22Rv1 (cell line): ENCODE measurements at regions not wholly inside any gene's neighbourhood (a gene's known extent, or its start where the extent isn't known, plus 50 kb on each side); places are given as distances from the start of the nearest gene placed in this dataset.
"Not testable (repeated sequence)": the region's sequence is repeated elsewhere in the genome, so short reads cannot be mapped to it uniquely, and the experiment has no call there.

Experiments
- H3K27ac ChIP-seq: fragments of 450-650 bp; 2 replicates; pipeline ENCODE4 v1.5.1; 2017
- CTCF ChIP-seq: fragments of 450-650 bp; IDR thresholded peaks from 2 replicates; pipeline ENCODE4 v1.5.1; 2017; ENCODE audit warnings: mild to moderate bottlenecking
- ZFX ChIP-seq: fragments of 450-650 bp; IDR thresholded peaks from 2 replicates; pipeline ENCODE4 v1.6.1; 2017; ENCODE audit warnings: antibody characterized with exemption, borderline replicate concordance

GRCh38 chr3:43236008-43236407 lies 50.3 kb upstream of the SNRK start:
- no peak overlapping the region for H3K27ac ChIP-seq
- TF ChIP-seq ZFX: no peak
- TF ChIP-seq CTCF: no peak

DNA sequence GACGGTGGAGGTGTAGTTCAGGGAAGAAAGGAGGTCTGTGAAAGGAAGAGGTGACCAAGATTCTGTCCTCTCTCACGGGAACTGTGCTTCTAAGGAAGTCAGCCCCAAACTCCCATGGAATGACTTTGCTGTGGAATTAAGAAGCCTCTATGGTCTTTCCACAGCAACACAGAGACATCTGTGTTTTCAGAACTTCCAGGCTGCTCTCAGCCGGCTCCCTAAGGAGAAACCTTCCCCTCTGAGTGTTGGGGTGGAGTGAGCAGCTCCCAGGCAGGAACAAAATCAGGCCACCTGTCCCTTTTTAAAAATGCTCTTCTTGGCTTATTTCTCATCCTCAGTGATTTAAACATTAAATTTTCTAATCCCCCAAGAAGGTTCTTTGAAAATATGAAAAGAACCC lies 53.3 kb upstream of the SNRK start:
- H3K27ac ChIP-seq: no peak overlapping the region
- TF ChIP-seq CTCF (no peak), ZFX (no peak)

- no peak overlapping the region for H3K27ac ChIP-seq
Measured at GRCh38 chr3:43231276-43232000, 54.9 kb upstream of the SNRK start.

GRCh38 chr3:43229865-43230264 lies 56.5 kb upstream of the SNRK start:
- H3K27ac ChIP-seq: not testable (repeated sequence)

More at GRCh38 chr3:43231276-43232000, 54.9 kb upstream of the SNRK start:
- TF ChIP-seq ZFX (no peak), CTCF (no peak)

DNA sequence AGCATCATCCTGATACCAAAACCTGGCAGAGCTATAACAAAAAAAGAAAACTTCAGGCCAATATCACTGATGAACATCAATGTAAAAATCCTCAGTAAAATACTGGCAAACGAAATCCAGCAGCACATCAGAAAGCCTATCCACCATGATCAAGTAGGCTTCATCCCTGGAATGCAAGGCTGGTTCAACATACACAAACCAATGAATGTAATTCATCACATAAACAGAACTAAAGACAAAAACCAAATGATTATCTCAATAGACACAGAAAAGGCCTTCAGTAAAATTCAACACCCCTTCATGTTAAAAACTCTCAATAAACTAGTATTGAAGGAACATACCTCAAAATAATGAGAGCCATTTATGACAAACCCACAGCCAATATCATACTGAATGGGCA lies 58.7 kb upstream of the SNRK start:
- H3K27ac ChIP-seq: not testable (repeated sequence)

- TF ChIP-seq ZFX (no peak), CTCF (no peak)
- no peak overlapping the region for H3K27ac ChIP-seq
Measured at GRCh38 chr3:43224405-43225073, 61.8 kb upstream of the SNRK start.

DNA sequence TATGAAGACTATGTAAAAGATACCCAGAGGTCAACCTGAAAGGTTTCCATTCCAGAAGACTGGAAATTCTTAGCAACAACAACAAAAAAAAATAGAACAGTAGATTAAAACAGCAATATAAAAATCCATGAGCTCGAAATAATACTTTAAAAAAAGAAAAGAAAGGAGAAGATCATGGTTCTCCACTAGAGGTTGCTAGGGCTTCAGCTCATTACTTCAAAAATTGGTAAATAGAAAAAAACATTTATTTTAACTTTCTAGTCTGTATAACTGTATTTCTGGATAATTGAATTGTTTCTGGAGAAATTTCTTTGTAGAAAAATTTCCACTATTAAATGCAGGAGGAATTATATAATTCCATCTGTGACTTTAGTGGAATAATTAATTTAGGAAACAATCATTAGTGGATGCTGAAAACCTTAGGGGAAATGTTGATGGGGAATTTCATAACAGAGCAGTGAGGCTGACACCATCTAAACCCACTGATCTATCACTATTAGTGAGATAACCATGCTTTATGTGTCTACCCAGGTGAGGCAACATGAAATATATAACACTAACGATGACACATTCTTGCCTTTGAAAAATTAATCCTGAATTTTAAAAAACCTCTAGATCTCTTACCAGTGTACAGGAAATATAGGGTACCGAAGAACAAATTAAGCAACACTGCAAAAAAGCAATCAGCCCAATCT lies 62.5 kb upstream of the SNRK start:
- no peak for TF ChIP-seq ZFX
- TF ChIP-seq CTCF: no peak
- no peak overlapping the region for H3K27ac ChIP-seq

DNA sequence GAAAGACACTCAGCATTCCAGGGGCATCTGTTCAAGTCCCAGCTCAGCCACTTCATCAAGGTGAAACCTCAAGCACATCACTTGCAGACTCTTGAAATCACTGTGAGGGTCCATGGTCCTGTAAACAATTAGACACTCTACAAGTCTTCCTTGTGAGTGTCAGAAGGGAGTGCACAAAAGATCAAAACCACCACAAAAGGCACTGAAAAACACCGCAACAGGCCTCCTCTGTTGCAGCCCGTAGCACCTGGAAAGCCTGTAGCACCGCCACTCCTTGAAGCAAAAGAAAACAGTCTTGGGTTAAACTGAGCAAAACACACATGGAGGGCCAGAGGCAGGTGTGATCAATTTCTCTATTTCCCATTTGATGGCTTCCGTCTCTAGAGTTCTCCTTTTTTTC lies 63.8 kb upstream of the SNRK start:
- H3K27ac ChIP-seq: no peak overlapping the region
- no peak for TF ChIP-seq CTCF
- no peak for TF ChIP-seq ZFX
